ENCODE measurements at regions not wholly inside any gene's neighbourhood (a gene's known extent, or its start where the extent isn't known, plus 50 kb on each side); places are given as distances from the start of the nearest gene placed in this dataset.

DNA sequence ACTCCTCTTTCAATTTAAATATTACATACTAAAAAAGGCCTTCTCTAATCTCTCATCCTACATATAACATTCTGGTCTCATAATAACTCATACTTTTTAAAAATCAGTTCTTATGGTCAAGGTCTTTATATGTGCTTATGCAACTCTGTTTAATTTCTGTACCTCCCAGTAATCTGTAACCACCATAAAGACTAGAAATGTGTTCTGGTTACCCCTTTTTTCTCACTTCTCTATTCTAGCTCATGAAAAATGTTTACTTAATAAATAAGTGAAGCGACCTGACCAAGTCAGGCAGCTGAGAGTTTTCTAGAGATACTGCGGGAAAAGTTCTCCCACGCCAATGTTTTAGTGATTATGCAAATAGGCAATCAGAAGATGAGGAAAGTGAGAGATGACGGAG is 548.8 kb upstream of the FAM241A start:
- TF ChIP-seq EZH2 (IDR thresholded peaks at IDR 0.05) (no peak), POLR2AphosphoS5 (IDR thresholded peaks at IDR 0.05; ENCODE audit: borderline replicate concordance, low read depth, low read length) (no peak), FOXP2 (optimal IDR thresholded peaks at IDR 0.05; ENCODE audit: control extremely low read depth, extremely low read length, insufficient read depth) (no peak)

All from SK-N-MC (cell line).